ENCODE measurements at regions not wholly inside any gene's neighbourhood (a gene's known extent, or its start where the extent isn't known, plus 50 kb on each side); places are given as distances from the start of the nearest gene placed in this dataset.

GRCh38 chr3:144119633-144120032 is 148.0 kb downstream of the DIPK2A start:
- no peak for TF ChIP-seq CTCF (IDR thresholded peaks at IDR 0.05)
- Histone ChIP-seq H3K27ac (no peak overlapping the region), H3K36me3 (no peaks in the 10 kb centered on the region), H3K4me1 (ENCODE audit: control insufficient read depth in 1 of 2, low read depth in 2 of 2) (no peaks in the 10 kb centered on the region), H3K4me3 (no peak overlapping the region), H3K27me3 (replicated peaks; ENCODE audit: insufficient read depth) (no peaks in the 10 kb centered on the region), H3K9me3 (no peaks in the 10 kb centered on the region)
- ATAC-seq (ENCODE audit: insufficient number of reproducible peaks, low FRiP score, low read depth) (no peak), DNase-seq (ENCODE audit: low spot score) (no peak)

DNA sequence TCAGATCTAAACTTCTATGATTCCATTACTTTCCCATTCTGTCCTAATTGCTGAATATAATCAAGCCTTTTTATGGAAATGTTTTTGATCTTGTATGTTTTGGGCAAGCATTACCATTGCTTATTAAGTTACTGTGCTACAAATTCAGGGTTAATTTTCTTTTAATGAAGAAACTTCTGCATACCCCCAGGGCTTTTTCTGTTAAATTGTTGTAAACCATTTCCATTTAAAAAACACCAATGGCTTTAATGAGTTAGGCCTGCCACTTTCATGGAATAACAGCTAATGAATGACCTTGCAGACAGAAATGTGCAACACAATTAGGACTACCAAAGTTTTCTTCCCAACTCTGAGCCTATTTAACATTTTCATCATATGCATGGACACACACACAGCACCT is 150.0 kb downstream of the DIPK2A start:
- no peak overlapping the region for H3K4me3 ChIP-seq
- DNase-seq (ENCODE audit: low spot score) (no peak), ATAC-seq (ENCODE audit: insufficient number of reproducible peaks, low FRiP score, low read depth) (no peak)
- no peak overlapping the region for H3K27ac ChIP-seq
- no peaks in the 10 kb centered on the region for H3K4me1 ChIP-seq (ENCODE audit: control insufficient read depth in 1 of 2, low read depth in 2 of 2)
- H3K27me3 ChIP-seq (replicated peaks; ENCODE audit: insufficient read depth), result no peaks in the 10 kb centered on the region
- no peak for TF ChIP-seq CTCF (IDR thresholded peaks at IDR 0.05)
- H3K9me3 ChIP-seq, result no peaks in the 10 kb centered on the region
- H3K36me3 ChIP-seq, result no peaks in the 10 kb centered on the region

DNA sequence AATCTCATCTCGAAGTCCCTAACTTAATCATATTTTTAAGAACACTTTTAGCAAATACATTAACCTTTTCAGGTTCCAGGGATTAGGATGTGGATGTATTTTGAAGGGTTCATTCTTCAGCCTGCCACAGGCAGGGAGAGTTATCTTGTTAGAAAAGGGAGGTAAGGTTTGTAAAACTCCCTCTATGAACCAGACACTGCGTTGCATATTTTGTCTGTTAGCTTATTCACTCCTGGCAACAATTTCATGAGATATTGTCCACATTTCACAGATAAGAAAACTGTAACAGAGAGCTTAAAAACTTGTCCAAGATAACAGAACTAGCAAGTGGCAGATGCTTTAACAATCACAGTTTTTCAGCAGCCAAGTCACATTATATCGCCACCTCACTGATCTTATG is 155.4 kb downstream of the DIPK2A start:
- no peak overlapping the region for H3K27ac ChIP-seq
- H3K27me3 ChIP-seq (replicated peaks; ENCODE audit: insufficient read depth), result no peaks in the 10 kb centered on the region
- ATAC-seq (ENCODE audit: insufficient number of reproducible peaks, low FRiP score, low read depth) (no peak), DNase-seq (ENCODE audit: low spot score) (no peak)
- no peaks in the 10 kb centered on the region for H3K9me3 ChIP-seq
- no peak overlapping the region for H3K4me3 ChIP-seq
- TF ChIP-seq CTCF (IDR thresholded peaks at IDR 0.05), result no peak
- peaks cover 0 to 7% of the 10 kb centered on the region in 2 donors for H3K4me1 ChIP-seq (ENCODE audit: control insufficient read depth in 1 of 2, low read depth in 2 of 2)
- H3K36me3 ChIP-seq, result no peaks in the 10 kb centered on the region

- H3K4me1 ChIP-seq (ENCODE audit: control insufficient read depth in 1 of 2, low read depth in 2 of 2), result peaks cover 0 to 7% of the 10 kb centered on the region in 2 donors
These were observed 156.1 kb downstream of the DIPK2A start for GRCh38 chr3:144127700-144128099.

GRCh38 chr3:144128108-144128892 is 156.7 kb downstream of the DIPK2A start:
- Histone ChIP-seq H3K9me3 (no peaks in the 10 kb centered on the region), H3K27me3 (replicated peaks; ENCODE audit: insufficient read depth) (no peaks in the 10 kb centered on the region), H3K27ac (no peak overlapping the region), H3K36me3 (no peaks in the 10 kb centered on the region), H3K4me1 (ENCODE audit: control insufficient read depth in 1 of 2, low read depth in 2 of 2) (peaks cover 0 to 7% of the 10 kb centered on the region in 2 donors), H3K4me3 (peak overlapping the region; percentile 12)
- no peak for DNase-seq (ENCODE audit: low spot score)
- TF ChIP-seq CTCF (IDR thresholded peaks at IDR 0.05), result no peak
- no peak for ATAC-seq (ENCODE audit: insufficient number of reproducible peaks, low FRiP score, low read depth)

More at GRCh38 chr3:144127700-144128099, 156.1 kb downstream of the DIPK2A start:
- TF ChIP-seq CTCF (IDR thresholded peaks at IDR 0.05), result no peak
- H3K36me3 ChIP-seq, result no peaks in the 10 kb centered on the region
- H3K4me3 ChIP-seq, result no peak overlapping the region
- DNase-seq (ENCODE audit: low spot score) (no peak), ATAC-seq (ENCODE audit: insufficient number of reproducible peaks, low FRiP score, low read depth) (no peak)
- no peaks in the 10 kb centered on the region for H3K27me3 ChIP-seq (replicated peaks; ENCODE audit: insufficient read depth)
- H3K9me3 ChIP-seq, result no peaks in the 10 kb centered on the region
- no peak overlapping the region for H3K27ac ChIP-seq
